ENCODE measurements at regions not wholly inside any gene's neighbourhood (a gene's known extent, or its start where the extent isn't known, plus 50 kb on each side); places are given as distances from the start of the nearest gene placed in this dataset.

DNA sequence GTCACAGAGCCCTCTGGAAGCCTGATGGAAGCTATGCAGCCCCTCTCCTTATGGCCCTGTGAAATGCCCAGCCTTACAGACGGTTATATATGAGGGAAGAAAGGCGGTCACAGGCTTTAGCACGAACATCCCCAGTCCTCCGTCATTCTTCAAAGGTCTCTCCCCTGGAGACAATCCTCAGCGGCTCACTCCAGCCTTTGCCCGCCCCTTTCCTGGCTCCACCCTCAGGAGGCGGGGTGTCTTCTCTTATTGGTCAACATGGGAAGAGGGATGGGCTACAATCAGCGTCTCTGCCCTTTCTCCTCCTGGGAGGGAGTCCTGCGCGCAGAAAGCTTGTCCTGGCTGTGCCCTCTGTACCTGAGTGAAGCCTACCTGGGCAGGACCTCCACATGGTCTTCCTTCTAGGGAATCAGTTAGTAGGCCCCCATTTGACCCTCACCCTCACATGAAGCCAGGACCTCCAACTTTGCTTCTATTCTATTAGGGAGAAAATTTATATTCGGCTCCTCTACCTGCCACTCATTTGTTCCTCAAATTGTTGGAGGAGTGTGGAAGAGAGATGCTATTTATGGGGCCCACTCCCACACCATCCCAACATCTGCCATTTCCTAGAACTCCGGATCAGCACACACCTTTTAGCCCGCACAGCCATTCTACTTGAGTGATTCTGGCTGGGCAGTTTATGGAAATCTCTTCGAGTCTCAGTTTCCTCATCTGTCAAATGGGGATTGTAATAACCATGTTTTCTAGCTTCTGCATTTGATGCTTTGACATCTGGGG, 112.9 kb upstream of the SLC6A11 start:
- Histone ChIP-seq H3K4me1 (ENCODE audit: control insufficient read depth, extremely low read depth, insufficient read depth, low read length) (no peaks in the 10 kb centered on the region), H3K4me2 (ENCODE audit: insufficient read depth, low read length) (no peak overlapping the region), H3K27ac (ENCODE audit: insufficient read depth, low read depth, low read length) (no peak overlapping the region), H3K27me3 (ENCODE audit: control insufficient read depth in 2 of 2, insufficient read depth in 2 of 2, low read length in 2 of 2) (peaks cover 11 to 21% of the 10 kb centered on the region in 2 experiments), H3K9me3 (replicated peaks; ENCODE audit: control insufficient read depth, insufficient read depth, low read length) (no peaks in the 10 kb centered on the region), H3K9me1 (replicated peaks; ENCODE audit: control insufficient read depth, extremely low read depth, insufficient read depth, low read length) (no peaks in the 10 kb centered on the region), H2AFZ (ENCODE audit: low read depth, low read length) (no peak overlapping the region), H3K36me3 (ENCODE audit: control insufficient read depth in 2 of 2, extremely low read depth in 1 of 2, insufficient read depth in 2 of 2, low read length in 2 of 2) (no peaks in the 10 kb centered on the region), H3K4me3 (replicated peaks in 1 of 3; ENCODE audit: insufficient read depth in 1 of 3, low read depth in 1 of 3, low read length in 3 of 3) (no peak overlapping the region), H3K79me2 (ENCODE audit: control insufficient read depth, insufficient read depth, low read length) (no peaks in the 10 kb centered on the region), H3K9ac (replicated peaks; ENCODE audit: extremely low read depth, insufficient read depth, low read length) (no peak overlapping the region), H4K20me1 (replicated peaks; ENCODE audit: control insufficient read depth, extremely low read depth, insufficient read depth, low read length) (no peaks in the 10 kb centered on the region)
- TF ChIP-seq EZH2 (IDR thresholded peaks at IDR 0.05; ENCODE audit: borderline replicate concordance, low read depth, low read length, severe bottlenecking) (no peak), FOS (IDR thresholded peaks at IDR 0.05; ENCODE audit: borderline replicate concordance, insufficient read depth, low read length) (no peak), POLR2AphosphoS5 (IDR thresholded peaks at IDR 0.05; ENCODE audit: insufficient read depth, low read depth, low read length) (no peak), GATA2 (IDR thresholded peaks at IDR 0.05; ENCODE audit: insufficient read depth, insufficient read length, low read depth, low read length) (no peak), POLR2A (IDR thresholded peaks at IDR 0.05; ENCODE audit: low read depth, low read length) (no peak), JUN (IDR thresholded peaks at IDR 0.05; ENCODE audit: borderline replicate concordance, insufficient read depth, insufficient read length, low read depth) (no peak), MYC (IDR thresholded peaks at IDR 0.05; ENCODE audit: low read depth, low read length) (no peak)
- TF ChIP-seq, protein P1, sequence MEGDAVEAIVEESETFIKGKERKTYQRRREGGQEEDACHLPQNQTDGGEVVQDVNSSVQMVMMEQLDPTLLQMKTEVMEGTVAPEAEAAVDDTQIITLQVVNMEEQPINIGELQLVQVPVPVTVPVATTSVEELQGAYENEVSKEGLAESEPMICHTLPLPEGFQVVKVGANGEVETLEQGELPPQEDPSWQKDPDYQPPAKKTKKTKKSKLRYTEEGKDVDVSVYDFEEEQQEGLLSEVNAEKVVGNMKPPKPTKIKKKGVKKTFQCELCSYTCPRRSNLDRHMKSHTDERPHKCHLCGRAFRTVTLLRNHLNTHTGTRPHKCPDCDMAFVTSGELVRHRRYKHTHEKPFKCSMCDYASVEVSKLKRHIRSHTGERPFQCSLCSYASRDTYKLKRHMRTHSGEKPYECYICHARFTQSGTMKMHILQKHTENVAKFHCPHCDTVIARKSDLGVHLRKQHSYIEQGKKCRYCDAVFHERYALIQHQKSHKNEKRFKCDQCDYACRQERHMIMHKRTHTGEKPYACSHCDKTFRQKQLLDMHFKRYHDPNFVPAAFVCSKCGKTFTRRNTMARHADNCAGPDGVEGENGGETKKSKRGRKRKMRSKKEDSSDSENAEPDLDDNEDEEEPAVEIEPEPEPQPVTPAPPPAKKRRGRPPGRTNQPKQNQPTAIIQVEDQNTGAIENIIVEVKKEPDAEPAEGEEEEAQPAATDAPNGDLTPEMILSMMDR (IDR thresholded peaks at IDR 0.05; ENCODE audit: extremely low read depth in 1 of 2, insufficient read depth in 1 of 2, low read depth in 1 of 2, low read length in 2 of 2): no peak
- TF ChIP-seq, protein P2, sequence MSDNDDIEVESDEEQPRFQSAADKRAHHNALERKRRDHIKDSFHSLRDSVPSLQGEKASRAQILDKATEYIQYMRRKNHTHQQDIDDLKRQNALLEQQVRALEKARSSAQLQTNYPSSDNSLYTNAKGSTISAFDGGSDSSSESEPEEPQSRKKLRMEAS (IDR thresholded peaks at IDR 0.05; ENCODE audit: insufficient read depth, insufficient read length): no peak
- BruUV-seq (replicated peaks): no TSS peak
- FAIRE-seq: peak; percentile 12
- peak; percentile 15 for DNase-seq (ENCODE audit: low read depth, low spot score)
- intact Hi-C loops (cut with micrococcal nuclease) (no loop called here), dilution Hi-C loops (cut with MboI; ENCODE audit: extremely low pct_ligation_motif_present, low sequenced_read_pairs) (no loop called here)
- ChIA-PET POLR2A (no interaction called here), CTCF (no interaction called here)
